Cardiac muscle cell (in vitro differentiated cells and primary cell): ENCODE measurements at regions not wholly inside any gene's neighbourhood (a gene's known extent, or its start where the extent isn't known, plus 50 kb on each side); places are given as distances from the start of the nearest gene placed in this dataset.

Experiments used
- DNase-seq, 2 donors: peaks; one replicate each; pipeline versions ENCODE4 v3.0.0 to v3.0.0-alpha.2; 2010 to 2017; ENCODE audit warnings: low read depth in 1 of 2, low spot score in 1 of 2
- H3K27ac ChIP-seq: fragments of 200-600 bp; sonication (generic); 2 replicates; pipeline ENCODE4 v1.5.1; 2016
- H3K27me3 ChIP-seq: fragments of 200-600 bp; sonication (generic); 2 replicates; pipeline ENCODE4 v1.6.0; 2016; ENCODE audit warnings: control low read depth
- H3K36me3 ChIP-seq: fragments of 200-600 bp; sonication (generic); 2 replicates; pipeline ENCODE4 v1.5.1; 2016; ENCODE audit warnings: control low read depth
- H3K4me1 ChIP-seq: fragments of 200-600 bp; sonication (generic); 2 replicates; pipeline ENCODE4 v1.8.1; 2017; ENCODE audit warnings: low read depth, mild to moderate bottlenecking, mixed run types
- H3K4me3 ChIP-seq: fragments of 200-600 bp; sonication (generic); 2 replicates; pipeline ENCODE4 v1.5.1; 2016; ENCODE audit warnings: mild to moderate bottlenecking
- H3K9me3 ChIP-seq: fragments of 200-600 bp; sonication (generic); 2 replicates; pipeline ENCODE4 v1.5.1; 2017; ENCODE audit warnings: low read depth, mild to moderate bottlenecking, control low read depth
- CTCF ChIP-seq: IDR thresholded peaks from 2 replicates; pipeline ENCODE4 v1.5.1; 2012; ENCODE audit warnings: low read depth, mild to moderate bottlenecking, low read length

- Histone ChIP-seq H3K4me3 (no peak overlapping the region), H3K9me3 (no peaks in the 10 kb centered on the region), H3K27ac (no peak overlapping the region), H3K27me3 (peaks cover 16% of the 10 kb centered on the region), H3K4me1 (peaks cover 2% of the 10 kb centered on the region), H3K36me3 (no peaks in the 10 kb centered on the region)
- DNase-seq = no peak
- TF ChIP-seq CTCF = no peak
These were observed 685.3 kb downstream of the KCNA4 start for GRCh38 chr11:29331451-29332010.

GRCh38 chr11:29328961-29329441 is 687.8 kb downstream of the KCNA4 start:
- Histone ChIP-seq H3K27ac (no peak overlapping the region), H3K27me3 (peaks cover 8% of the 10 kb centered on the region), H3K9me3 (no peaks in the 10 kb centered on the region), H3K4me3 (no peak overlapping the region), H3K36me3 (no peaks in the 10 kb centered on the region), H3K4me1 (peaks cover 2% of the 10 kb centered on the region)
- DNase-seq = peak; percentile 47 to 83
- TF ChIP-seq CTCF = peak; percentile 83

- Histone ChIP-seq H3K27me3 (peaks cover 8% of the 10 kb centered on the region), H3K4me1 (no peaks in the 10 kb centered on the region), H3K4me3 (no peak overlapping the region), H3K9me3 (no peaks in the 10 kb centered on the region), H3K36me3 (no peaks in the 10 kb centered on the region), H3K27ac (no peak overlapping the region)
- no peak for TF ChIP-seq CTCF
- DNase-seq = no peak
These were observed 688.9 kb downstream of the KCNA4 start for GRCh38 chr11:29327891-29328290.

GRCh38 chr11:29326757-29327156 is 690.1 kb downstream of the KCNA4 start:
- H3K36me3 ChIP-seq = no peaks in the 10 kb centered on the region
- no peak for TF ChIP-seq CTCF
- H3K4me1 ChIP-seq = no peaks in the 10 kb centered on the region
- H3K27ac ChIP-seq = no peak overlapping the region
- peaks cover 3% of the 10 kb centered on the region for H3K27me3 ChIP-seq
- H3K9me3 ChIP-seq = no peaks in the 10 kb centered on the region
- H3K4me3 ChIP-seq = no peak overlapping the region
- no peak for DNase-seq

- H3K36me3 ChIP-seq = no peaks in the 10 kb centered on the region
- no peak overlapping the region for H3K27ac ChIP-seq
- TF ChIP-seq CTCF = no peak
- H3K4me3 ChIP-seq = no peak overlapping the region
- DNase-seq = peak in 1 of 2 donors; percentile 33
- H3K9me3 ChIP-seq = no peaks in the 10 kb centered on the region
- no peaks in the 10 kb centered on the region for H3K27me3 ChIP-seq
- H3K4me1 ChIP-seq = no peaks in the 10 kb centered on the region
These were observed 692.5 kb downstream of the KCNA4 start for GRCh38 chr11:29324328-29324727.
